ENCODE measurements at regions not wholly inside any gene's neighbourhood (a gene's known extent, or its start where the extent isn't known, plus 50 kb on each side); places are given as distances from the start of the nearest gene placed in this dataset.

GRCh38 chr2:129010262-129010661, 691.6 kb upstream of the HS6ST1 start:
- TF ChIP-seq, protein P1, sequence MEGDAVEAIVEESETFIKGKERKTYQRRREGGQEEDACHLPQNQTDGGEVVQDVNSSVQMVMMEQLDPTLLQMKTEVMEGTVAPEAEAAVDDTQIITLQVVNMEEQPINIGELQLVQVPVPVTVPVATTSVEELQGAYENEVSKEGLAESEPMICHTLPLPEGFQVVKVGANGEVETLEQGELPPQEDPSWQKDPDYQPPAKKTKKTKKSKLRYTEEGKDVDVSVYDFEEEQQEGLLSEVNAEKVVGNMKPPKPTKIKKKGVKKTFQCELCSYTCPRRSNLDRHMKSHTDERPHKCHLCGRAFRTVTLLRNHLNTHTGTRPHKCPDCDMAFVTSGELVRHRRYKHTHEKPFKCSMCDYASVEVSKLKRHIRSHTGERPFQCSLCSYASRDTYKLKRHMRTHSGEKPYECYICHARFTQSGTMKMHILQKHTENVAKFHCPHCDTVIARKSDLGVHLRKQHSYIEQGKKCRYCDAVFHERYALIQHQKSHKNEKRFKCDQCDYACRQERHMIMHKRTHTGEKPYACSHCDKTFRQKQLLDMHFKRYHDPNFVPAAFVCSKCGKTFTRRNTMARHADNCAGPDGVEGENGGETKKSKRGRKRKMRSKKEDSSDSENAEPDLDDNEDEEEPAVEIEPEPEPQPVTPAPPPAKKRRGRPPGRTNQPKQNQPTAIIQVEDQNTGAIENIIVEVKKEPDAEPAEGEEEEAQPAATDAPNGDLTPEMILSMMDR (IDR thresholded peaks at IDR 0.05; ENCODE audit: low read length): no peak
- no peak for TF ChIP-seq EZH2 (optimal IDR thresholded peaks at IDR 0.05; ENCODE audit: low read depth, low read length)
- no peak for TF ChIP-seq EZH2phosphoT487 (IDR thresholded peaks at IDR 0.05; ENCODE audit: low read length)
